GM18499 (cell line): ENCODE measurements at regions not wholly inside any gene's neighbourhood (a gene's known extent, or its start where the extent isn't known, plus 50 kb on each side); places are given as distances from the start of the nearest gene placed in this dataset.
"Not testable (repeated sequence)": the region's sequence is repeated elsewhere in the genome, so short reads cannot be mapped to it uniquely, and the experiment has no call there.

Experiments
- ATAC-seq: cut with Tn5 transposase; IDR thresholded peaks from one replicate; pipeline ENCODE4 v1.9.1; 2021; ENCODE audit warnings: moderate number of reproducible peaks; ENCODE audit not compliant: insufficient read depth, unreplicated experiment

GRCh38 chr2:160753331-160753654, 259.7 kb upstream of the RBMS1 start:
- no peak for ATAC-seq

- ATAC-seq: no peak
Observed at GRCh38 chr2:160753960-160754359, 260.4 kb upstream of the RBMS1 start.

GRCh38 chr2:160756481-160756880, 262.9 kb upstream of the RBMS1 start:
- ATAC-seq: no peak

- not testable (repeated sequence) for ATAC-seq
Observed at GRCh38 chr2:160762493-160763128, 269.0 kb upstream of the RBMS1 start.

- ATAC-seq: no peak
Observed at GRCh38 chr2:160783474-160783873, 289.9 kb upstream of the RBMS1 start.

- ATAC-seq: no peak
Observed at GRCh38 chr2:160784034-160784433, 290.4 kb upstream of the RBMS1 start.

- ATAC-seq: no peak
Observed at GRCh38 chr2:160790738-160791137, 297.1 kb upstream of the RBMS1 start.

GRCh38 chr2:160791884-160792283, 298.3 kb upstream of the RBMS1 start:
- no peak for ATAC-seq

- ATAC-seq: no peak
Observed at GRCh38 chr2:160792837-160793236, 299.2 kb upstream of the RBMS1 start.

- ATAC-seq: no peak
Observed at GRCh38 chr2:160794926-160795325, 301.3 kb upstream of the RBMS1 start.

GRCh38 chr2:160803881-160804280, 310.3 kb upstream of the RBMS1 start:
- ATAC-seq: no peak

GRCh38 chr2:160810406-160810805, 316.8 kb upstream of the RBMS1 start:
- no peak for ATAC-seq

- no peak for ATAC-seq
Observed at GRCh38 chr2:160812830-160813505, 319.4 kb upstream of the RBMS1 start.

- no peak for ATAC-seq
Observed at GRCh38 chr2:160813506-160813858, 319.9 kb upstream of the RBMS1 start.

- ATAC-seq: no peak
Observed at GRCh38 chr2:160816916-160817499, 323.4 kb upstream of the RBMS1 start.

- no peak for ATAC-seq
Observed at GRCh38 chr2:160820691-160821090, 327.1 kb upstream of the RBMS1 start.

GRCh38 chr2:160822006-160822405, 328.4 kb upstream of the RBMS1 start:
- ATAC-seq: no peak

GRCh38 chr2:160825433-160825832, 331.8 kb upstream of the RBMS1 start:
- no peak for ATAC-seq

GRCh38 chr2:160826496-160826895, 332.9 kb upstream of the RBMS1 start:
- no peak for ATAC-seq

GRCh38 chr2:160828076-160828475, 332.2 kb upstream of the TANK start:
- no peak for ATAC-seq

- not testable (repeated sequence) for ATAC-seq
Observed at GRCh38 chr2:160832381-160832780, 327.8 kb upstream of the TANK start.

GRCh38 chr2:160835166-160835565, 325.1 kb upstream of the TANK start:
- no peak for ATAC-seq
